Neural progenitor cell (in vitro differentiated cells): ENCODE measurements at regions not wholly inside any gene's neighbourhood (a gene's known extent, or its start where the extent isn't known, plus 50 kb on each side); places are given as distances from the start of the nearest gene placed in this dataset.

Experiments used
- CTCF ChIP-seq: fragments of 200-600 bp; sonication (generic); IDR thresholded peaks from 2 replicates; pipeline ENCODE4 v1.5.1; 2017; ENCODE audit warnings: antibody characterized with exemption, mild to moderate bottlenecking
- EZH2 ChIP-seq: fragments of 200-600 bp; sonication (generic); IDR thresholded peaks from 2 replicates; pipeline ENCODE4 v1.6.1; 2017; ENCODE audit warnings: antibody characterized with exemption, mild to moderate bottlenecking, moderate library complexity

GRCh38 chr17:59456428-59456827 lies 109.0 kb upstream of the DHX40 start:
- no peak for TF ChIP-seq EZH2
- no peak for TF ChIP-seq CTCF
